ENCODE measurements at regions not wholly inside any gene's neighbourhood (a gene's known extent, or its start where the extent isn't known, plus 50 kb on each side); places are given as distances from the start of the nearest gene placed in this dataset.

- H3K27ac ChIP-seq: no peak overlapping the region
- TF ChIP-seq ZFX (IDR thresholded peaks at IDR 0.05; ENCODE audit: borderline replicate concordance) (no peak), CTCF (IDR thresholded peaks at IDR 0.05) (no peak)
These were observed 1330.6 kb downstream of the BRD1 start for GRCh38 chr22:48496987-48497650.

- TF ChIP-seq ZFX (IDR thresholded peaks at IDR 0.05; ENCODE audit: borderline replicate concordance) (no peak), CTCF (IDR thresholded peaks at IDR 0.05) (no peak)
- no peak overlapping the region for H3K27ac ChIP-seq
These were observed 1331.3 kb downstream of the BRD1 start for GRCh38 chr22:48496226-48496845.

GRCh38 chr22:48495751-48496080, 1332.0 kb downstream of the BRD1 start:
- TF ChIP-seq ZFX (IDR thresholded peaks at IDR 0.05; ENCODE audit: borderline replicate concordance) (no peak), CTCF (IDR thresholded peaks at IDR 0.05) (no peak)
- H3K27ac ChIP-seq: no peak overlapping the region

GRCh38 chr22:48494968-48495750, 1332.5 kb downstream of the BRD1 start:
- no peak overlapping the region for H3K27ac ChIP-seq
- TF ChIP-seq CTCF (IDR thresholded peaks at IDR 0.05) (no peak), ZFX (IDR thresholded peaks at IDR 0.05; ENCODE audit: borderline replicate concordance) (no peak)

- TF ChIP-seq ZFX (IDR thresholded peaks at IDR 0.05; ENCODE audit: borderline replicate concordance): no peak
- no peak for TF ChIP-seq CTCF (IDR thresholded peaks at IDR 0.05)
- H3K27ac ChIP-seq: no peak overlapping the region
These were observed 1333.3 kb downstream of the BRD1 start for GRCh38 chr22:48494256-48494967.

- no peak for TF ChIP-seq ZFX (IDR thresholded peaks at IDR 0.05; ENCODE audit: borderline replicate concordance)
- H3K27ac ChIP-seq: no peak overlapping the region
These were observed 1333.9 kb downstream of the BRD1 start for GRCh38 chr22:48493733-48494132.
